T-helper 2 cell treated with Interferon-gamma antibody and Interleukin-4, amounts not matched to agents 5 μg/mL and 100 μg/mL, for 36 hours (primary cell): ENCODE measurements at regions not wholly inside any gene's neighbourhood (a gene's known extent, or its start where the extent isn't known, plus 50 kb on each side); places are given as distances from the start of the nearest gene placed in this dataset.
"Not testable (repeated sequence)": the region's sequence is repeated elsewhere in the genome, so short reads cannot be mapped to it uniquely, and the experiment has no call there.

Source experiments
- DNase-seq: peaks from one replicate; pipeline ENCODE4 v3.0.0; 2021; ENCODE audit warnings: low spot score
- H3K27ac Mint-ChIP-seq: one replicate; pipeline ENCODE4 v1.8.0; 2021; ENCODE audit warnings: mild to moderate bottlenecking, mixed read lengths
- H3K27me3 Mint-ChIP-seq: one replicate; pipeline ENCODE4 v1.8.0; 2021; ENCODE audit warnings: low read depth, mixed read lengths
- H3K36me3 Mint-ChIP-seq: one replicate; pipeline ENCODE4 v1.8.0; 2021; ENCODE audit warnings: low read depth, mixed read lengths
- H3K4me1 Mint-ChIP-seq: one replicate; pipeline ENCODE4 v1.8.0; 2021; ENCODE audit warnings: low read depth, mixed read lengths
- H3K4me3 Mint-ChIP-seq: one replicate; pipeline ENCODE4 v1.8.0; 2022; ENCODE audit warnings: mild to moderate bottlenecking, moderate library complexity, mixed read lengths
- H3K9me3 Mint-ChIP-seq: one replicate; pipeline ENCODE4 v1.8.0; 2021; ENCODE audit warnings: mixed read lengths

DNA sequence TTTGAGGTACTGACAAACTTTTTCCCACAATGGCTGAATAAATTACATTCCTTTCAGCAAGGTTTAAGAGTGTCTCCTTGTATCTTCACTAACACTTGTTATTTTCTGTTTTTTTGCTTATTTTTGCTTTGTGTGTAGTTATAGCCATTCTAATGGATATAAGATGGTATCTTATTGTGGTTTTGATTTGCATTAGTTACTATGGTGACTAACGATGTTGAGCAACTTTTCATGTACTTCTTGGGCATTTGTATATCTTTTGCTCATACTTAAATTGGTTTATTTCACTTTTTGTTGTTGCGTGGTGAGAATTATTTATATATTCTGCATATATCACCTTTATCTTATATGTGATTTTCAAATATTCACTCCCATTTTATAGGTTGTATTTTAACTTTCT is 79.9 kb upstream of the FSIP2 start:
- no peak for DNase-seq
- Mint-ChIP-seq H3K4me3 (no peak overlapping the region), H3K9me3 (no peaks in the 10 kb centered on the region), H3K36me3 (no peaks in the 10 kb centered on the region), H3K27me3 (no peaks in the 10 kb centered on the region), H3K27ac (no peak overlapping the region), H3K4me1 (no peaks in the 10 kb centered on the region)

DNA sequence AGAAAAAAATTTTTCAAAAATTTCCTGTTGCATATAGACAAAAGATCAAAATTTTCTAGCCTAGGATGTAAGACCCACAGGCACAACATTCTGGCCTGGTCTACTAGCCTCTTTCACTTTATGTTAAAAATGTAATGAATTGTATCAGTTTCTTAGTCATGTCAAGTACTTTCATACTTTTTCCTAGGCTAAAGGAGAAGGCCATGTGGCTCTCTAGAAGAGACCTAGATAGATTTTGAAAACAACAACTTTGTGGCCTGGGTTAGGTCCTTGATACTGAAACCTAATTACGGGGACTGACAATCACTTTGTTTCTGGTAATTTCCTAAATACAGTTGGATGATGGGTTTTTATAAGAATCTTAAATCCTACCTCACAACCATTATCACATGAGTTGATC is 74.8 kb upstream of the FSIP2 start:
- H3K9me3 Mint-ChIP-seq, result no peaks in the 10 kb centered on the region
- H3K36me3 Mint-ChIP-seq, result no peaks in the 10 kb centered on the region
- no peak overlapping the region for H3K4me3 Mint-ChIP-seq
- no peak for DNase-seq
- no peaks in the 10 kb centered on the region for H3K27me3 Mint-ChIP-seq
- peaks cover 3% of the 10 kb centered on the region for H3K4me1 Mint-ChIP-seq
- no peak overlapping the region for H3K27ac Mint-ChIP-seq

DNA sequence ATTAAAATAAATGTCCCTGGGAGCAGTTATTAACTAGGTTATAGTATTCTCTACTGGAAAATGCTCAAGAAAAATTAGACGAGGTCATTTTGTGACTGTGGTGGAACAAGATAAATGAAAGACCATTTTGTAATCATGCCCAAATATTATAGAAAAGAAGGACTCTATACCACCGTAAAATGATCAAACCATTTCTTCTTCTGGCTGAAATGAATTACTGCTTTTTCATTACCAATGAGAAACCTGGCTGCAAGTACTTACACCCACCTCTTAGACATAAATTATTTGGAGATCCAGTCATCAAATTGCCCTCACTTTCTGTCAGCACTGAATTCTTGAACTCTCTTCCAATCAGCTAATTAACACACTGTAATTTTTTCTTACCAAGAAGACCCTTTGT is 74.2 kb upstream of the FSIP2 start:
- no peaks in the 10 kb centered on the region for H3K36me3 Mint-ChIP-seq
- H3K4me1 Mint-ChIP-seq, result peaks cover 3% of the 10 kb centered on the region
- H3K27me3 Mint-ChIP-seq, result no peaks in the 10 kb centered on the region
- no peaks in the 10 kb centered on the region for H3K9me3 Mint-ChIP-seq
- no peak overlapping the region for H3K4me3 Mint-ChIP-seq
- no peak overlapping the region for H3K27ac Mint-ChIP-seq
- DNase-seq, result no peak

DNA sequence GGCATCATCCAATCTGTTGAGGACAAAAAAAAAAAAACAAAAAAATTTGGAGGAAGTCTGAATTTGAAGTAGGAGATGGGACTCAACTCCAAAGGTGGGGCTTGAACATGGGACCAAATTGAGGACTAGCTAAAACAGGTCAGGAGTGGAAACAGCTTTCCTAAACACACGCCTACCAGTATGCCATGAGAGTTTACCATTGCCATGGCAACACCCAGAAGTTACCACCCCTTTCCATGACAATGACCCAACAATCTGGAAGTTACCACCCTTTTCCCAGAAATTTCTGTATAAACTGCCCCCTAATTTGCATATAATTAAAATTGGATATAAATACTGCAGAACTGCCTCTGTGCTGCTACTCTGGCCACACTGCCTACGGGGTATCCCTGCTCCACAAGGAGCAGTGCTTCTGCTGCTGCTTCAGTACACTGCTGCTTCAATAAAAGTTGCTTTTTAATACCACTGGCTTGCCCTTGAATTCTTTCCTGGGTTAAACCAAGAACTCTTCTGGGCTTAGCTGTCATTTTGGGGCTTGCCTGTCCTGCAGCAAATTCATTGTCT is 73.3 kb upstream of the FSIP2 start:
- no peaks in the 10 kb centered on the region for H3K36me3 Mint-ChIP-seq
- peaks cover 3% of the 10 kb centered on the region for H3K4me1 Mint-ChIP-seq
- no peak overlapping the region for H3K4me3 Mint-ChIP-seq

DNA sequence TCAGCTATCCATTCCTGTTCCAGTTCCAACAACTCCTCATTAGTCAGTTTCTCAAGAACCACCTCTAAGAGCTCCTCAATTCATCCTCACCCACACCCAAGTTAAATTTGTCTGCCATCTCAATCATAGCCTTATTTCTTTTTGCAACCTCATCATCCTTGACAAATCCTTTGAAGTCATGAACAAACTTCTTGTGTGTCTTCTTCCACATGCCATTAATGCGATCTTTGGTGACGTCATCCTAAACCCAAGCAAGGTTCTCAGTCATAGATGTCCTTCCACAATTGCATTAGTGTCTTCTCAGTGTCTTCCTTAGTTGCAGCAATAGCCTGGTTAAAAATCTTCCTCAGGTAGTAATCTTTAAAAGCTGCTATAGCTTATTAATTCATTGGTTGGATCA is 71.2 kb upstream of the FSIP2 start:
- Mint-ChIP-seq H3K27me3 (no peaks in the 10 kb centered on the region), H3K4me1 (peaks cover 3% of the 10 kb centered on the region), H3K36me3 (no peaks in the 10 kb centered on the region), H3K27ac (no peak overlapping the region), H3K4me3 (no peak overlapping the region), H3K9me3 (no peaks in the 10 kb centered on the region)
- DNase-seq, result no peak

More for the DNA sequence above, 73.3 kb upstream of the FSIP2 start:
- H3K27me3 Mint-ChIP-seq, result no peaks in the 10 kb centered on the region
- H3K9me3 Mint-ChIP-seq, result no peaks in the 10 kb centered on the region
- H3K27ac Mint-ChIP-seq, result no peak overlapping the region
- no peak for DNase-seq

DNA sequence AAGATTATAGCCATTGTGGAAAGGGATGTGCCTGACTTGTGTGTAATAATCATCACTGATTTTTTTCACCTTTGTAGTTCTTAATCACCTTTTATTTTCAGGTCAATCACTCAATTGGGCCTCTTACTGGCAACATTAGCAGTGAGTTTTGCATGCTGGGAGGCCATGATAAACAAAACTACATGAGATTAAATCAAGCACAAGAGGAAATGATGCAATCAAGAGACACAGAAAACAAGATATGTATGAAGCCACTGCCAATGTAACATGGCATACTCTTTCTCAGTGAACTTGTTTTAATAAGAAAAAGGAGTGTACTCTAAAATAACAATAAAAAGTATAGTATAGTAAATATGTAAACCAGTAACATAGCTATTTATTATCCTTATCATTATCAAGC is 69.9 kb upstream of the FSIP2 start:
- DNase-seq, result no peak
- Mint-ChIP-seq H3K27ac (no peak overlapping the region), H3K9me3 (no peaks in the 10 kb centered on the region), H3K36me3 (no peaks in the 10 kb centered on the region), H3K27me3 (no peaks in the 10 kb centered on the region), H3K4me1 (peaks cover 3% of the 10 kb centered on the region), H3K4me3 (no peak overlapping the region)

DNA sequence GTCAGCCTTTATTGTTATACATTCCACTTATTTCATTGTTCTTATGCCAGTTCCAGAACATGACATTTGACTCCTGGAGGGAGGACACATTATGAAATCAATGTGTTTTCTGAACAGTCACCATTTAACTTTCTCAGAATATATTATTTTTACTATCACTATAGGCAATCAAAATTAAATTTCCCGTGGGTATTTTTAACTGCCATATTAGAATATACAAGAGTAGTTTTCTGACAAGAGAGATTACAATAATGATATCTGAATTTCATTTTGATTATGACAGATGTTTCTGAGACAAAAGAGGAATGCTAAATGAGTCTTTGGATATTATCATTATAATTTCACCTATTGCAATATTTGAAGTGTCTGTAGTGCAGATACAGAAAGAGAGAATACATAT is 64.4 kb upstream of the FSIP2 start:
- Mint-ChIP-seq H3K36me3 (no peaks in the 10 kb centered on the region), H3K4me1 (no peaks in the 10 kb centered on the region), H3K27ac (no peak overlapping the region), H3K9me3 (no peaks in the 10 kb centered on the region), H3K4me3 (no peak overlapping the region), H3K27me3 (no peaks in the 10 kb centered on the region)
- no peak for DNase-seq

DNA sequence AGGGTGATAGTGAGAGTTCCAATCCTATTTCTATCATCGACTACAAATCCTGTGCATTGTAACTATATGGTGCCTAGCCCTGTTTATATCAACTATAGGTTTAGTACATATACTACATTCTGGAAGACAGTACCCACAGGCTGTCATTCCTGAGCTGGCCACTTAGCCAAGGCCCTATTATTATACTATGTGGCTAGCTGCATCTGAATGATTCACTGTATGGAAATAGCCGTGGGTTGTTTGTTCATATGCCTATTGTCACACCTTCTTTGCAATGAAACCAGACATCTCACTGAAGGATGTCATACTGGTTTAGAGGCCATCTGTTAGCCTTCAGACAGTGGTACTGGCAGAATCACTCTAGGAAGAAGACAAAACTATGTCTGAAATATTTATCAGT is 62.3 kb upstream of the FSIP2 start:
- Mint-ChIP-seq H3K4me1 (no peaks in the 10 kb centered on the region), H3K36me3 (no peaks in the 10 kb centered on the region), H3K9me3 (no peaks in the 10 kb centered on the region), H3K4me3 (no peak overlapping the region), H3K27ac (no peak overlapping the region), H3K27me3 (no peaks in the 10 kb centered on the region)
- no peak for DNase-seq

DNA sequence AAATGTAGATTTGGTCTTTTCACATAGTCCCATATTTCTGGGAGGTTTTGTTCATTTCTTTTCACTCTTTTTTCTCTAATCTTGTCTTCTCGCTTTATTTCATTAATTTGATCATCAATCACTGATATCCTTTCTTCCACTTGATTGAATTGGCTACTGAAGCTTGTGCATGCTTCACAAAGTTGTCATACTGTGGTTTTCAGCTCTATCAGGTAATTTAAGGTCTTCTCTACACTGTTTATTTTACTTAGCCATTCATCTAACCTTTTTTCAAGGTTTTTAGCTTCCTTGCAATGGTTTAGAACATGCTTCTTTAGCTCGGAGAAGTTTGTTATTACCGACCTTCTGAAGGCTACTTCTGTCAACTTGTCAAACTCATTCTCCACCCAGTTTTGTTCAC is 51.6 kb upstream of the FSIP2 start:
- H3K27me3 Mint-ChIP-seq, DNase-seq, H3K4me3 Mint-ChIP-seq, H3K27ac Mint-ChIP-seq, H3K36me3 Mint-ChIP-seq, H3K4me1 Mint-ChIP-seq: not testable (repeated sequence)
- peaks cover 12% of the 10 kb centered on the region for H3K9me3 Mint-ChIP-seq

DNA sequence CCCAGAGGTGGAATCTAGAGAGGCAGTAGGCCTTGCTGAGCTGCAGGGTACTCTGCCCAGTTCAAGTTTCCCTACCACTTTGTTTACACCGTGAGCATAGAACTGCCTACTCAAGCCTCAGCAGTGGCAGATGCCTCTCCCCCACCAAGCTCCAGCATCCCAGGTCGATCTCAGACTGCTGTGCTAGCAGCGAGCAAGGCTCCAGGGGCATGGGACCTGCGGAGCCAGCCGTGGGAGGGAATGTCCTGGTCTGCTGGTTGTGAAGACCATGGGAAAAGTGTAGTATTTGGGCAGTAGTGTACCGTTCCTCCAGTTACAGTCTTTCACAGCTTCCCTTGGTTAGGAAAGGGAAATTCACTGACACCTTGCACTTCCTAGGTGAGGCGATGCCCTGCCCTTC is 50.6 kb upstream of the FSIP2 start:
- no peak for DNase-seq
- Mint-ChIP-seq H3K4me3 (no peak overlapping the region), H3K27me3 (no peaks in the 10 kb centered on the region), H3K9me3 (peaks cover 11% of the 10 kb centered on the region), H3K4me1 (no peaks in the 10 kb centered on the region), H3K27ac (no peak overlapping the region), H3K36me3 (no peaks in the 10 kb centered on the region)
